Smooth muscle cell (in vitro differentiated cells): ENCODE measurements at regions not wholly inside any gene's neighbourhood (a gene's known extent, or its start where the extent isn't known, plus 50 kb on each side); places are given as distances from the start of the nearest gene placed in this dataset.
A peak's percentile ranks its signal among the peaks of the same experiment; 100 is the strongest.

Experiments
- DNase-seq: peaks from one replicate; lab custom pipeline; 2025; ENCODE audit not compliant: unreplicated experiment; lab: John Stamatoyannopoulos, UW
- H2AFZ ChIP-seq: fragments of 200-600 bp; sonication (generic); 2 replicates; pipeline ENCODE4 v1.6.0; 2016; ENCODE audit warnings: antibody characterized with exemption, low read depth, mild to moderate bottlenecking
- H3F3A ChIP-seq: fragments of 200-600 bp; sonication (generic); 2 replicates; pipeline ENCODE4 v1.6.0; 2017; ENCODE audit warnings: antibody characterized with exemption, low read depth
- H3K27ac ChIP-seq: fragments of 200-600 bp; sonication (generic); 2 replicates; pipeline ENCODE4 v1.5.1; 2016; ENCODE audit warnings: low read depth, mild to moderate bottlenecking
- H3K27me3 ChIP-seq: fragments of 200-600 bp; sonication (generic); 2 replicates; pipeline ENCODE4 v1.6.1; 2016; ENCODE audit warnings: low read depth, mild to moderate bottlenecking
- H3K36me3 ChIP-seq: fragments of 200-600 bp; sonication (generic); 2 replicates; pipeline ENCODE4 v1.5.1; 2016; ENCODE audit warnings: low read depth
- H3K4me1 ChIP-seq: fragments of 200-600 bp; sonication (generic); 2 replicates; pipeline ENCODE4 v1.5.1; 2016; ENCODE audit warnings: low read depth
- H3K4me2 ChIP-seq: fragments of 200-600 bp; sonication (generic); 2 replicates; pipeline ENCODE4 v1.6.0; 2016; ENCODE audit warnings: mild to moderate bottlenecking
- H3K4me3 ChIP-seq: fragments of 200-600 bp; sonication (generic); 2 replicates; pipeline ENCODE4 v1.5.1; 2016; ENCODE audit warnings: mild to moderate bottlenecking
- H3K79me2 ChIP-seq: fragments of 200-600 bp; sonication (generic); 2 replicates; pipeline ENCODE4 v1.6.0; 2016; ENCODE audit warnings: low read depth, mild to moderate bottlenecking
- H3K9ac ChIP-seq: fragments of 200-600 bp; sonication (generic); 2 replicates; pipeline ENCODE4 v1.6.0; 2016; ENCODE audit warnings: low read depth
- H3K9me3 ChIP-seq: fragments of 200-600 bp; sonication (generic); replicated peaks from 2 replicates; pipeline ENCODE4 v1.5.1; 2016; ENCODE audit warnings: low read depth
- H4K20me1 ChIP-seq: fragments of 200-600 bp; sonication (generic); 2 replicates; pipeline ENCODE4 v1.6.0; 2016; ENCODE audit warnings: low read depth
- CTCF ChIP-seq: fragments of 200-600 bp; sonication (generic); IDR thresholded peaks from 2 replicates; pipeline ENCODE4 v1.5.1; 2017; ENCODE audit warnings: borderline replicate concordance, mild to moderate bottlenecking, antibody characterized with exemption; ENCODE audit not compliant: insufficient read depth, poor library complexity, severe bottlenecking
- WGBS: methylation state at CpG from one replicate; pipeline ENCODE4 v1.1.7; 2016; ENCODE audit warnings: low lambda C conversion rate; 5-methylcytosine and 5-hydroxymethylcytosine counted together

DNA sequence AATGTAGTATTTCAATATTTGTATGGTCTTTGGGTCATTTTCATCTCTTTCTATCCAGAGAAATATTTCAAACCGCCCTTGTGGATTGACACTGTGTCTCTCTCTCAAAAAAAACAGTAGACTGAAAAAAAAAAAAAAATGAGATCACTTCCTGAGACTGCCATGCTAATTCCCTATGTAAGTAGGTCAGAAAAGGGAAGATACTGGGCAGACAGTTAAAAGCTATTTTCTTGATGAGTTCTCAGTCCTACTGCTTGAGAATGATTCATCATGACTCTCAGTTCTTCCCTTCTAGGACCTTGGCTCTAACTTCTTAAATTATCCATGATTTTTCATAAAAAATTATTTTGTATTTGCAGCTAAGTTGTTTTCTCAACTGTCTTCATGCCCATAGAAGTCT is 672.3 kb upstream of the REG3G start:
- Histone ChIP-seq H3K27me3 (no peaks in the 10 kb centered on the region), H3K79me2 (no peaks in the 10 kb centered on the region), H3K36me3 (no peaks in the 10 kb centered on the region), H3K4me3 (no peak overlapping the region), H3K9me3 (no peaks in the 10 kb centered on the region), H3F3A (no peaks in the 10 kb centered on the region), H3K9ac (no peak overlapping the region), H3K4me1 (no peaks in the 10 kb centered on the region), H2AFZ (peak overlapping the region; percentile 38), H3K4me2 (no peak overlapping the region), H3K27ac (no peak overlapping the region), H4K20me1 (no peaks in the 10 kb centered on the region)
- 84% methylated on average over 1 of the region's 1 CpG for WGBS
- TF ChIP-seq CTCF: no peak
- no peak for DNase-seq

GRCh38 chr2:78355967-78356366 is 669.5 kb upstream of the REG3G start:
- H3K9me3 ChIP-seq: no peaks in the 10 kb centered on the region
- H3K79me2 ChIP-seq: no peaks in the 10 kb centered on the region
- no peak for DNase-seq
- H2AFZ ChIP-seq: no peak overlapping the region
- no peak for TF ChIP-seq CTCF
- no peaks in the 10 kb centered on the region for H4K20me1 ChIP-seq
- H3K27ac ChIP-seq: no peak overlapping the region
- no peaks in the 10 kb centered on the region for H3K27me3 ChIP-seq
- H3K36me3 ChIP-seq: no peaks in the 10 kb centered on the region
- no peaks in the 10 kb centered on the region for H3F3A ChIP-seq
- H3K4me3 ChIP-seq: no peak overlapping the region
- no peak overlapping the region for H3K4me2 ChIP-seq
- 88% methylated on average over 2 of the region's 2 CpGs for WGBS
- H3K4me1 ChIP-seq: no peaks in the 10 kb centered on the region
- H3K9ac ChIP-seq: no peak overlapping the region

DNA sequence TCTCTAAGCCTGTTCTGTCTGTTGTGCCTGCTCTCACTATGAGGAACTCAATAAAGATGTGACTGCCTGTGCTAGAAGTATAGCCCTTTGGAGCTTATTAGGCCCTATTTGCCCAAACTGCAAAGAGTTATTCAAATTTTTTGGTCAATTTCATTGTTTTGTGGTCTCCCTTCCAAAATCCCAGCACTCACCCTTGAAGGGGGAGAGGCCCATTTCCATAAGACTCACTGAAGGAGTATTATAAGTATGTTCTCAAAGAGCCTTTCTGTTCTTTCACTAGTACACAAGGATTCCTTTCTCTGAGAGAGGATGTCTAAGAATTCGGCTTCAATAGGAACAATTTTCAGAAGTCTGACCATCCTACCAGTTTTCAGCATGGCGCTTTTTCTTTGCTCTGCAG is 641.9 kb upstream of the REG3G start:
- WGBS: 39% methylated on average over 2 of the region's 2 CpGs
- no peak for TF ChIP-seq CTCF
- no peaks in the 10 kb centered on the region for H3K9me3 ChIP-seq

GRCh38 chr2:78397198-78397597 is 628.3 kb upstream of the REG3G start:
- Histone ChIP-seq H3K4me2 (no peak overlapping the region), H2AFZ (no peak overlapping the region), H4K20me1 (no peaks in the 10 kb centered on the region), H3K27ac (no peak overlapping the region), H3K4me3 (no peak overlapping the region), H3K27me3 (no peaks in the 10 kb centered on the region), H3K9ac (no peak overlapping the region), H3K9me3 (no peaks in the 10 kb centered on the region), H3K36me3 (no peaks in the 10 kb centered on the region), H3K4me1 (no peaks in the 10 kb centered on the region), H3K79me2 (no peaks in the 10 kb centered on the region), H3F3A (no peaks in the 10 kb centered on the region)
- DNase-seq: no peak
- 86% methylated on average over 6 of the region's 6 CpGs for WGBS
- no peak for TF ChIP-seq CTCF

More for the DNA sequence above, 641.9 kb upstream of the REG3G start:
- Histone ChIP-seq H3K27me3 (no peaks in the 10 kb centered on the region), H3K79me2 (no peaks in the 10 kb centered on the region), H3K4me1 (no peaks in the 10 kb centered on the region), H3K9ac (no peak overlapping the region), H3K4me3 (no peak overlapping the region), H4K20me1 (no peaks in the 10 kb centered on the region), H3K4me2 (no peak overlapping the region), H3K36me3 (no peaks in the 10 kb centered on the region), H2AFZ (peak overlapping the region; percentile 26), H3F3A (no peaks in the 10 kb centered on the region), H3K27ac (no peak overlapping the region)
- no peak for DNase-seq
